GM12878 (cell line): ENCODE measurements at regions not wholly inside any gene's neighbourhood (a gene's known extent, or its start where the extent isn't known, plus 50 kb on each side); places are given as distances from the start of the nearest gene placed in this dataset.

Experiments used
- ATAC-seq: fragments of 200-7000 bp; cut with Tn5 transposase; 3 replicates; pipeline ENCODE4 v1.9.1; 2020; ENCODE audit warnings: mild to moderate bottlenecking, moderate library complexity
- BruUV-seq: library from RNA; stranded (reverse); fragments of 400-500 nt; replicated peaks from 2 replicates; lab custom pipeline; 2021; lab: Mats Ljungman, UMichigan
- CTCF ChIA-PET: fragments of 300-600 bp; sonication (Branson Sonifier 250); formaldehyde crosslinking; extraction: SDS; loops from one replicate; lab custom pipeline; 2021; ENCODE audit warnings: inconsistent platforms; lab: Yijun Ruan, JAX
- POLR2A ChIA-PET: fragments of 350-600 bp; formaldehyde crosslinking; extraction: SDS; loops from one replicate; lab custom pipeline; 2021; ENCODE audit warnings: inconsistent platforms; lab: Charles Lee
- RAD21 ChIA-PET: fragments of 300-600 bp; sonication (Branson Sonifier 250); formaldehyde crosslinking; loops from one replicate; lab custom pipeline; 2023; ENCODE audit warnings: antibody characterized with exemption; ENCODE audit not compliant: unreplicated experiment; lab: Charles Lee
- SMC1A ChIA-PET: fragments of 300-600 bp; sonication (Branson Sonifier 250); formaldehyde crosslinking; loops from one replicate; lab custom pipeline; 2023; ENCODE audit not compliant: unreplicated experiment, uncharacterized antibody; lab: Charles Lee
- DNase-seq: peaks from one replicate; pipeline ENCODE4 v3.0.0-alpha.2; 2011; ENCODE audit warnings: low read depth, low spot score
- FAIRE-seq: peaks from 3 replicates; lab custom pipeline; 2011; peaks lifted over from hg19 to GRCh38; lab: Jason Lieb, UNC
- H2AFZ ChIP-seq: 2 replicates; pipeline ENCODE4 v1.6.0; 2011; ENCODE audit warnings: low read depth, low read length, control low read depth; ENCODE audit not compliant: control insufficient read depth
- H3K27ac ChIP-seq: 2 replicates; pipeline ENCODE4 v1.5.1; 2011; ENCODE audit warnings: control low read depth; ENCODE audit not compliant: control insufficient read depth, insufficient read depth
- H3K27me3 ChIP-seq, 2 experiments: replicated peaks in 1 of 2; 2 replicates each; pipeline versions ENCODE4 v1.6.0 to v1.6.1; 2011; ENCODE audit warnings: low read length in 1 of 2; ENCODE audit not compliant: control insufficient read depth in 2 of 2, insufficient read depth in 2 of 2
- H3K36me3 ChIP-seq, 2 experiments: 2 replicates each; pipeline ENCODE4 v1.5.1; 2011; ENCODE audit warnings: low read length in 1 of 2; ENCODE audit not compliant: control insufficient read depth in 2 of 2, insufficient read depth in 2 of 2
- H3K4me1 ChIP-seq: 2 replicates; pipeline ENCODE4 v1.6.1; 2011; ENCODE audit warnings: mild to moderate bottlenecking, low read length, moderate library complexity, mixed read lengths; ENCODE audit not compliant: control insufficient read depth, insufficient read depth
- H3K4me2 ChIP-seq: 2 replicates; pipeline ENCODE4 v1.6.0; 2011; ENCODE audit warnings: control low read depth; ENCODE audit not compliant: control insufficient read depth, insufficient read depth
- H3K4me3 ChIP-seq: fragments of 200-600 bp; sonication (generic); 2 replicates; pipeline ENCODE4 v1.5.1; 2016
- H3K79me2 ChIP-seq: 2 replicates; pipeline ENCODE4 v1.6.0; 2011; ENCODE audit warnings: low read length; ENCODE audit not compliant: control insufficient read depth, insufficient read depth
- H3K9ac ChIP-seq: 2 replicates; pipeline ENCODE4 v1.8.0; 2011; ENCODE audit warnings: low read length, control low read depth, mixed read lengths; ENCODE audit not compliant: control insufficient read depth, insufficient read depth
- H3K9me3 ChIP-seq: replicated peaks from 3 replicates; pipeline ENCODE4 v1.5.1; 2011; ENCODE audit warnings: mild to moderate bottlenecking, low read length; ENCODE audit not compliant: control insufficient read depth, insufficient read depth
- H4K20me1 ChIP-seq: 2 replicates; pipeline ENCODE4 v1.6.0; 2011; ENCODE audit not compliant: control insufficient read depth, insufficient read depth
- BRCA1 ChIP-seq: IDR thresholded peaks from 2 replicates; pipeline ENCODE4 v1.6.1; 2011; ENCODE audit warnings: low read depth, low read length, improper control_type of control experiment
- CHD2 ChIP-seq: IDR thresholded peaks from 2 replicates; pipeline ENCODE4 v1.6.1; 2011; ENCODE audit warnings: low read depth, low read length, improper control_type of control experiment, borderline replicate concordance
- EP300 ChIP-seq, 2 experiments: fragments of 150-350 bp in 1 of 2; IDR thresholded peaks; 2 replicates each; pipeline ENCODE4 v1.6.1; 2011 to 2012; ENCODE audit warnings: low read depth in 2 of 2, low read length in 2 of 2, borderline replicate concordance in 1 of 2, improper control_type of control experiment in 1 of 2, inconsistent platforms in 1 of 2; ENCODE audit not compliant: control insufficient read depth in 1 of 2
- ESRRA ChIP-seq: IDR thresholded peaks from 2 replicates; pipeline ENCODE4 v1.6.1; 2012; ENCODE audit warnings: mild to moderate bottlenecking, low read length, improper control_type of control experiment
- MEF2B ChIP-seq: fragments of 450-650 bp; IDR thresholded peaks from 2 replicates; pipeline ENCODE4 v1.6.1; 2018; ENCODE audit warnings: mild to moderate bottlenecking, moderate library complexity; ENCODE audit not compliant: partially characterized antibody, poor library complexity, severe bottlenecking
- NBN ChIP-seq: fragments of 450-650 bp; IDR thresholded peaks from 2 replicates; pipeline ENCODE4 v1.6.1; 2016
- NR2F1 ChIP-seq: fragments of 450-650 bp; conservative IDR thresholded peaks from 2 replicates; pipeline ENCODE4 v1.6.1; 2017; ENCODE audit warnings: mild to moderate bottlenecking
- POU2F2 ChIP-seq: IDR thresholded peaks from 3 replicates; pipeline ENCODE4 v1.6.1; 2011; ENCODE audit warnings: low read depth, mild to moderate bottlenecking, low read length, borderline replicate concordance
- YY1 ChIP-seq: IDR thresholded peaks from 2 replicates; pipeline ENCODE4 v1.6.1; 2011; ENCODE audit warnings: low read depth, mild to moderate bottlenecking, low read length
- ZNF592 ChIP-seq: fragments of 450-650 bp; IDR thresholded peaks from 2 replicates; pipeline ENCODE4 v1.6.1; 2017; ENCODE audit warnings: mild to moderate bottlenecking, moderate library complexity
- WGBS: methylation state at CpG from one replicate; pipeline ENCODE4 v1.1.6; 2016; ENCODE audit warnings: low lambda C conversion rate; ENCODE audit not compliant: insufficient replicate concordance, insufficient coverage; ENCODE audit errors: missing lambda C conversion rate; 5-methylcytosine and 5-hydroxymethylcytosine counted together
- in situ Hi-C: fragments of 300-500 bp; cut with MboI; formaldehyde crosslinking; loops from 9 replicates; pipeline ENCODE4 v1.14.3; 2018; ENCODE audit warnings: mixed read lengths
- intact Hi-C: fragments of 100-400 bp; cut with micrococcal nuclease; formaldehyde crosslinking; loops from one replicate; pipeline ENCODE4 v1.14.2; 2022; ENCODE audit not compliant: unreplicated experiment

- FAIRE-seq: no peak
These were observed 54.6 kb upstream of the POU3F1 start for GRCh38 chr1:38101037-38101785.

GRCh38 chr1:38098101-38098847 is 51.7 kb upstream of the POU3F1 start:
- H3K9me3 ChIP-seq: no peaks in the 10 kb centered on the region
- ChIA-PET SMC1A (interaction anchor here (1.5 kb wide), 1 partner anchor 61 kb away, joined by 4 read pairs; no protein-coding TSS in a partner anchor), RAD21 (no interaction called here), POLR2A (interaction anchor here (0.6 kb wide), 1 partner anchor 11 kb away, joined by 3 read pairs; no protein-coding TSS in a partner anchor), CTCF (interaction anchor here (0.7 to 1.9 kb wide), 2 partner anchors 32 to 506 kb away, joined by 4 to 5 read pairs; no protein-coding TSS in a partner anchor)
- intact Hi-C loops: no loop called here
- no peaks in the 10 kb centered on the region for H3K4me1 ChIP-seq
- H2AFZ ChIP-seq: no peak overlapping the region
- no peaks in the 10 kb centered on the region for H3K27me3 ChIP-seq
- WGBS: 52% methylated on average over 18 of the region's 18 CpGs
- no peak overlapping the region for H3K27ac ChIP-seq
- H3K4me2 ChIP-seq: no peak overlapping the region
- in situ Hi-C loops: no loop called here
- no TSS peak for BruUV-seq
- no peaks in the 10 kb centered on the region for H3K79me2 ChIP-seq
- no peak overlapping the region for H3K4me3 ChIP-seq
- H3K9ac ChIP-seq: no peak overlapping the region
- FAIRE-seq (no peak), DNase-seq (no peak), ATAC-seq (no peak)
- no peaks in the 10 kb centered on the region for H3K36me3 ChIP-seq
- no peaks in the 10 kb centered on the region for H4K20me1 ChIP-seq
- no peak for TF ChIP-seq NR2F1
- TF ChIP-seq EP300 (IDR thresholded peaks at IDR 0.05; ENCODE audit: borderline replicate concordance in 1 of 2, control insufficient read depth in 1 of 2, low read depth in 2 of 2, low read length in 2 of 2): no peak
- no peak for TF ChIP-seq CHD2
- TF ChIP-seq POU2F2: no peak
- no peak for TF ChIP-seq MEF2B
- no peak for TF ChIP-seq NBN
- TF ChIP-seq ESRRA: no peak
- TF ChIP-seq ZNF592: no peak
- no peak for TF ChIP-seq YY1

More at GRCh38 chr1:38101037-38101785, 54.6 kb upstream of the POU3F1 start:
- no TSS peak for BruUV-seq
- Histone ChIP-seq H3K4me2 (no peak overlapping the region), H4K20me1 (no peaks in the 10 kb centered on the region), H3K4me3 (no peak overlapping the region), H3K9me3 (no peaks in the 10 kb centered on the region), H3K27ac (no peak overlapping the region), H3K27me3 (no peaks in the 10 kb centered on the region), H3K79me2 (no peaks in the 10 kb centered on the region), H3K9ac (no peak overlapping the region), H3K4me1 (no peaks in the 10 kb centered on the region), H3K36me3 (no peaks in the 10 kb centered on the region), H2AFZ (no peak overlapping the region)
- WGBS: 36% methylated on average over 8 of the region's 8 CpGs
- SMC1A ChIA-PET: interaction anchor here (0.6 to 2.4 kb wide), 5 partner anchors 8 to 357 kb away, joined by 3 to 7 read pairs (median 4); no protein-coding TSS in a partner anchor
- no peak for TF ChIP-seq BRCA1
- CTCF ChIA-PET: interaction anchor here (1.2 to 1.4 kb wide), 2 partner anchors 29 kb away, joined by 3 read pairs; no protein-coding TSS in a partner anchor
- POLR2A ChIA-PET: no interaction called here
- intact Hi-C loops: no loop called here
- DNase-seq: no peak
- RAD21 ChIA-PET: no interaction called here
- ATAC-seq: no peak
- in situ Hi-C loops: no loop called here
